GM12874 (cell line): ENCODE measurements at regions not wholly inside any gene's neighbourhood (a gene's known extent, or its start where the extent isn't known, plus 50 kb on each side); places are given as distances from the start of the nearest gene placed in this dataset.

Experiments
- CTCF ChIP-seq: IDR thresholded peaks from 2 replicates; pipeline ENCODE4 v1.5.1; 2011; ENCODE audit warnings: low read depth, mild to moderate bottlenecking, control low read depth, low read length, moderate library complexity; ENCODE audit not compliant: insufficient read depth

GRCh38 chr5:125321654-125322053 lies 575.2 kb upstream of the ZNF608 start:
- TF ChIP-seq CTCF: no peak

GRCh38 chr5:125323613-125324012 lies 577.2 kb upstream of the ZNF608 start:
- no peak for TF ChIP-seq CTCF

GRCh38 chr5:125325488-125326149 lies 579.2 kb upstream of the ZNF608 start:
- no peak for TF ChIP-seq CTCF

GRCh38 chr5:125326150-125326510 lies 579.7 kb upstream of the ZNF608 start:
- no peak for TF ChIP-seq CTCF

GRCh38 chr5:125327676-125328075 lies 581.2 kb upstream of the ZNF608 start:
- TF ChIP-seq CTCF: no peak

- no peak for TF ChIP-seq CTCF
Measured at GRCh38 chr5:125331987-125332598, 585.7 kb upstream of the ZNF608 start.

- TF ChIP-seq CTCF: no peak
Measured at GRCh38 chr5:125333416-125333815, 587.0 kb upstream of the ZNF608 start.
